ENCODE measurements at regions not wholly inside any gene's neighbourhood (a gene's known extent, or its start where the extent isn't known, plus 50 kb on each side); places are given as distances from the start of the nearest gene placed in this dataset.

- Histone ChIP-seq H3K36me3 (replicated peaks in 1 of 2; ENCODE audit: control insufficient read depth in 1 of 2, insufficient read depth in 2 of 2, low read length in 2 of 2) (no peaks in the 10 kb centered on the region), H3K4me2 (ENCODE audit: low read depth, low read length) (no peak overlapping the region), H3K9me3 (ENCODE audit: low read length) (no peaks in the 10 kb centered on the region), H4K20me1 (ENCODE audit: insufficient read depth, low read length) (no peaks in the 10 kb centered on the region), H3K27ac (ENCODE audit: extremely low read length, insufficient read depth, low read length) (no peak overlapping the region), H3K79me2 (ENCODE audit: insufficient read depth, low read length) (no peaks in the 10 kb centered on the region), H3K4me1 (ENCODE audit: insufficient read depth, low read length) (no peaks in the 10 kb centered on the region), H3K27me3 (ENCODE audit: control insufficient read depth in 1 of 2, insufficient read depth in 2 of 2, low read length in 2 of 2) (no peaks in the 10 kb centered on the region), H3K4me3 (replicated peaks in 1 of 3; ENCODE audit: insufficient read depth in 1 of 3, low read depth in 2 of 3, low read length in 3 of 3) (no peak overlapping the region), H3K9ac (ENCODE audit: insufficient read depth, low read depth, low read length) (no peak overlapping the region), H2AFZ (ENCODE audit: low read length) (no peak overlapping the region)
- no peak for TF ChIP-seq ZNF407 (CRISPR knock-in tag; IDR thresholded peaks at IDR 0.05; ENCODE audit: not compliant biosample characterization)
- no peak for TF ChIP-seq ZNF205 (CRISPR knock-in tag; IDR thresholded peaks at IDR 0.05)
- TF ChIP-seq FOXO4 (CRISPR knock-in tag; conservative IDR thresholded peaks at IDR 0.05) = no peak
- no peak for TF ChIP-seq XBP1 (CRISPR knock-in tag; IDR thresholded peaks at IDR 0.05)
- TF ChIP-seq GATAD2A (CRISPR knock-in tag; IDR thresholded peaks at IDR 0.05) = no peak
- no peak for TF ChIP-seq HNRNPL (IDR thresholded peaks at IDR 0.05; ENCODE audit: low read depth, low read length)
- TF ChIP-seq HMG20A (CRISPR knock-in tag; IDR thresholded peaks at IDR 0.05; ENCODE audit: borderline replicate concordance) = no peak
- TF ChIP-seq ZNF737 (CRISPR knock-in tag; IDR thresholded peaks at IDR 0.05; ENCODE audit: borderline replicate concordance) = no peak
- no peak for TF ChIP-seq ZNF414 (CRISPR knock-in tag; IDR thresholded peaks at IDR 0.05)
- no peak for TF ChIP-seq HOXA7 (CRISPR knock-in tag; IDR thresholded peaks at IDR 0.05)
- TF ChIP-seq RBAK (CRISPR knock-in tag; IDR thresholded peaks at IDR 0.05) = no peak
- no peak for TF ChIP-seq IKZF4 (CRISPR knock-in tag; IDR thresholded peaks at IDR 0.05; ENCODE audit: borderline replicate concordance, low read depth, not compliant biosample characterization)
- no peak for TF ChIP-seq ZNF780A (CRISPR knock-in tag; IDR thresholded peaks at IDR 0.05)
- no peak for TF ChIP-seq ZNF713 (CRISPR knock-in tag; IDR thresholded peaks at IDR 0.05)
- no peak for TF ChIP-seq MBD4 (IDR thresholded peaks at IDR 0.05; ENCODE audit: borderline replicate concordance, low read length)
- no peak for ATAC-seq
- no peak for FAIRE-seq
- no TSS peak for BruUV-seq (replicated peaks)
- 0% methylated on average over 2 of the region's 2 CpGs for WGBS (ENCODE audit: low lambda C conversion rate)
- in situ Hi-C loops (cut with HindIII; ENCODE audit: extremely low pct_ligation_motif_present, low pct_unique_long_range_greater_than_20kb) (no loop called here), intact Hi-C loops (cut with micrococcal nuclease; ENCODE audit: unreplicated experiment) (no loop called here)
- CTCF ChIA-PET (ENCODE audit: low intra/inter-chr PET ratio, low total read pairs) = no interaction called here
- POLR2A ChIA-PET = no interaction called here
- DNase-seq (ENCODE audit: low spot score) = no peak
These were observed 66.2 kb upstream of the NHLH2 start for GRCh38 chr1:115907092-115907491.
